ENCODE measurements at regions not wholly inside any gene's neighbourhood (a gene's known extent, or its start where the extent isn't known, plus 50 kb on each side); places are given as distances from the start of the nearest gene placed in this dataset.
"Not testable (repeated sequence)": the region's sequence is repeated elsewhere in the genome, so short reads cannot be mapped to it uniquely, and the experiment has no call there.

GRCh38 chr12:73973486-73973885, 564.1 kb upstream of the ATXN7L3B start:
- no peak for DNase-seq (ENCODE audit: low read depth, low spot score)
- H3K4me3 ChIP-seq (ENCODE audit: low read depth, low read length): no peak overlapping the region
- no peak for TF ChIP-seq CTCF (IDR thresholded peaks at IDR 0.05; ENCODE audit: low read depth, low read length)
- in situ Hi-C loops (cut with HindIII; ENCODE audit: low sequenced_read_pairs): no loop called here

GRCh38 chr12:73984552-73984951, 553.1 kb upstream of the ATXN7L3B start:
- in situ Hi-C loops (cut with HindIII; ENCODE audit: low sequenced_read_pairs): no loop called here
- no peak for DNase-seq (ENCODE audit: low read depth, low spot score)
- H3K4me3 ChIP-seq (ENCODE audit: low read depth, low read length): no peak overlapping the region
- TF ChIP-seq CTCF (IDR thresholded peaks at IDR 0.05; ENCODE audit: low read depth, low read length): no peak

- H3K4me3 ChIP-seq (ENCODE audit: low read depth, low read length): no peak overlapping the region
- no peak for DNase-seq (ENCODE audit: low read depth, low spot score)
- no peak for TF ChIP-seq CTCF (IDR thresholded peaks at IDR 0.05; ENCODE audit: low read depth, low read length)
- in situ Hi-C loops (cut with HindIII; ENCODE audit: low sequenced_read_pairs): no loop called here
Measured at GRCh38 chr12:73991138-73991537, 546.5 kb upstream of the ATXN7L3B start.

- no peak for TF ChIP-seq CTCF (IDR thresholded peaks at IDR 0.05; ENCODE audit: low read depth, low read length)
- no peak for DNase-seq (ENCODE audit: low read depth, low spot score)
- in situ Hi-C loops (cut with HindIII; ENCODE audit: low sequenced_read_pairs): no loop called here
- H3K4me3 ChIP-seq (ENCODE audit: low read depth, low read length): no peak overlapping the region
Measured at GRCh38 chr12:73998894-73999293, 538.7 kb upstream of the ATXN7L3B start.

- TF ChIP-seq CTCF (IDR thresholded peaks at IDR 0.05; ENCODE audit: low read depth, low read length): no peak
- H3K4me3 ChIP-seq (ENCODE audit: low read depth, low read length): no peak overlapping the region
- no peak for DNase-seq (ENCODE audit: low read depth, low spot score)
- in situ Hi-C loops (cut with HindIII; ENCODE audit: low sequenced_read_pairs): no loop called here
Measured at GRCh38 chr12:74015118-74015517, 522.5 kb upstream of the ATXN7L3B start.

GRCh38 chr12:74016324-74016723, 521.3 kb upstream of the ATXN7L3B start:
- H3K4me3 ChIP-seq (ENCODE audit: low read depth, low read length); in situ Hi-C loops (cut with HindIII; ENCODE audit: low sequenced_read_pairs): not testable (repeated sequence)

GRCh38 chr12:74018849-74019248, 518.8 kb upstream of the ATXN7L3B start:
- no peak overlapping the region for H3K4me3 ChIP-seq (ENCODE audit: low read depth, low read length)
- TF ChIP-seq CTCF (IDR thresholded peaks at IDR 0.05; ENCODE audit: low read depth, low read length): no peak
- in situ Hi-C loops (cut with HindIII; ENCODE audit: low sequenced_read_pairs): no loop called here
- DNase-seq (ENCODE audit: low read depth, low spot score): no peak

More at GRCh38 chr12:74016324-74016723, 521.3 kb upstream of the ATXN7L3B start:
- not testable (repeated sequence) for DNase-seq (ENCODE audit: low read depth, low spot score)
